Stomach (tissue), 8 donors: ENCODE measurements at regions not wholly inside any gene's neighbourhood (a gene's known extent, or its start where the extent isn't known, plus 50 kb on each side); places are given as distances from the start of the nearest gene placed in this dataset.
"Not testable (repeated sequence)": the region's sequence is repeated elsewhere in the genome, so short reads cannot be mapped to it uniquely, and the experiment has no call there.

Source experiments
- DNase-seq, 2 donors: peaks; one replicate each; pipeline versions ENCODE4 v3.0.0 to v3.0.0-alpha.2; 2013 to 2019
- H3K27ac ChIP-seq, 5 donors: fragments of 200-600 bp in 4 of 5; sonication (generic) in 4 of 5; one replicate each; pipeline ENCODE4 v1.5.1; 2013 to 2019; ENCODE audit warnings: mild to moderate bottlenecking in 1 of 5, moderate library complexity in 1 of 5
- H3K27me3 ChIP-seq, 3 donors: fragments of 200-600 bp; sonication (generic); one replicate each; pipeline ENCODE4 v1.5.1; 2017 to 2019; ENCODE audit warnings: mixed run types in 1 of 3
- H3K36me3 ChIP-seq, 4 donors: fragments of 200-600 bp; sonication (generic); 1 replicate in 3 of 4; 2 replicates in 1 of 4; pipeline ENCODE4 v1.5.1; 2016 to 2019
- H3K4me1 ChIP-seq, 4 donors: fragments of 200-600 bp; sonication (generic); one replicate each; pipeline ENCODE4 v1.5.1; 2016 to 2019
- H3K4me3 ChIP-seq, 4 donors: fragments of 200-600 bp; sonication (generic) in 3 of 4; one replicate each; pipeline ENCODE4 v1.5.1; 2016 to 2019; ENCODE audit warnings: mild to moderate bottlenecking in 1 of 4
- H3K9me3 ChIP-seq, 4 donors: fragments of 200-600 bp; sonication (generic); one replicate each; pipeline ENCODE4 v1.5.1; 2016 to 2019
- CTCF ChIP-seq, 7 experiments: fragments of 450-650 bp in 4 of 7; fragments of 200-600 bp in 3 of 7; sonication (generic) in 3 of 7; IDR thresholded peaks; one replicate each; pipeline ENCODE4 v1.5.1; 2016 to 2019; ENCODE audit warnings: antibody characterized with exemption in 7 of 7, control low read depth in 2 of 7, mild to moderate bottlenecking in 1 of 7
- EP300 ChIP-seq: sonication (generic); formaldehyde crosslinking; IDR thresholded peaks from one replicate; pipeline ENCODE4 v1.6.1; 2017; ENCODE audit warnings: antibody characterized with exemption
- POLR2A ChIP-seq, 4 donors: fragments of 450-650 bp; IDR thresholded peaks; one replicate each; pipeline ENCODE4 v1.6.1; 2016; ENCODE audit warnings: antibody characterized with exemption in 4 of 4, control low read depth in 2 of 4, mild to moderate bottlenecking in 1 of 4, moderate library complexity in 1 of 4
- POLR2AphosphoS5 ChIP-seq, 3 donors: sonication (generic); formaldehyde crosslinking; IDR thresholded peaks; one replicate each; pipeline ENCODE4 v1.6.1; 2016; ENCODE audit warnings: antibody characterized with exemption in 3 of 3
- WGBS, 5 donors: extraction: QIAGEN DNeasy Blood & Tissue Kit in 3 of 5; methylation state at CpG; one replicate each; pipeline versions ENCODE4 v1.1.5 to v1.1.7; 2013 to 2018; 5-methylcytosine and 5-hydroxymethylcytosine counted together
- intact Hi-C: fragments of 100-400 bp; cut with DNase I; formaldehyde crosslinking; loops from one replicate; pipeline ENCODE4 v1.15.1; 2023; ENCODE audit warnings: low total_unique reads
- donor health status: healthy with polysubstance abuse.
- donor health status: Bipolar disorder and iron deficiency.
- donor health status: healthy.

GRCh38 chr21:18840239-18840638, 436.7 kb upstream of the TMPRSS15 start:
- no peak for DNase-seq
- no peaks in the 10 kb centered on the region for H3K36me3 ChIP-seq
- 82 to 93% (median 86%) methylated on average over 1 of the region's 1 CpG for WGBS, 5 donors
- H3K9me3 ChIP-seq: peaks cover 0 to 8% (median 2%) of the 10 kb centered on the region in 4 donors
- no peak overlapping the region for H3K4me3 ChIP-seq
- H3K4me1 ChIP-seq: no peaks in the 10 kb centered on the region
- H3K27ac ChIP-seq: no peak overlapping the region
- TF ChIP-seq POLR2A (IDR thresholded peaks at IDR 0.05) (no peak), POLR2AphosphoS5 (IDR thresholded peaks at IDR 0.05) (no peak), CTCF (IDR thresholded peaks at IDR 0.05) (no peak), EP300 (no peak)
- H3K27me3 ChIP-seq: no peaks in the 10 kb centered on the region
- intact Hi-C loops: no loop called here

DNA sequence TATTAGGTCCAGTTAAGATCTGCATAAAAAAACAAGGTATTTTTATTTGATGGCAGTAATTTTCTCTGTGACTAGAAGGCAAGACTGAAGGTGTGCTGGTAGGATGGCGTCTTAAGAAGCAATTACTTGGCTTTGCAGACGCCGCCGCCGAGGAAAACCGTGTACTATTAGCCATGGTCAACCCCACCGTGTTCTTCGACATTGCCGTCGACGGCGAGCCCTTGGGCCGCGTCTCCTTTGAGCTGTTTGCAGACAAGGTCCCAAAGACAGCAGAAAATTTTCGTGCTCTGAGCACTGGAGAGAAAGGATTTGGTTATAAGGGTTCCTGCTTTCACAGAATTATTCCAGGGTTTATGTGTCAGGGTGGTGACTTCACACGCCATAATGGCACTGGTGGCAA, 454.0 kb upstream of the TMPRSS15 start:
- intact Hi-C loops, H3K27ac ChIP-seq, H3K36me3 ChIP-seq, H3K4me3 ChIP-seq, H3K9me3 ChIP-seq, DNase-seq, H3K4me1 ChIP-seq, H3K27me3 ChIP-seq: not testable (repeated sequence)
- WGBS, 5 donors: 89 to 96% (median 96%) methylated on average over 16 of the region's 16 CpGs

DNA sequence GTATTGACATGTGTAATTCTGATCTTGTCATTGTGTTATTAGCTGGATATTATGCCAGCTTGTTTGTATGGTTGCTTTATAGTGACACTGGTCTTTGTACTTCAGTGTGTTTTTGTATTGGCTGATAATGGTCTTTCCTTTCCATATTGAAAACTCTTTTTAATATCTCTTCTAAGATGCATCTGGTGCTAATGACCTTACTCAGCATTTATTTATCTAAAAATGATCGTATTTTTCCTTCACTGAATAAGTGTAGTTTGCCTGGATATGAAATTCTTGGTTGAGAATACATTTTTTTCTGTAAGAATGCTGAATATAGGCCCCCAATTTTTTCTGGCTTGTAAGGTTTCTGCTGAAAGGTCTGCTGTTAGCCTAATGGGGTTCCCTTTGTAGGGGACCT, 465.5 kb upstream of the TMPRSS15 start:
- no peak overlapping the region for H3K4me3 ChIP-seq
- H3K36me3 ChIP-seq: no peaks in the 10 kb centered on the region
- intact Hi-C loops: no loop called here
- TF ChIP-seq POLR2AphosphoS5 (IDR thresholded peaks at IDR 0.05): no peak
- no peak for TF ChIP-seq EP300
- TF ChIP-seq CTCF (IDR thresholded peaks at IDR 0.05): no peak
- no peak for TF ChIP-seq POLR2A (IDR thresholded peaks at IDR 0.05)
- DNase-seq: no peak
- H3K4me1 ChIP-seq: no peaks in the 10 kb centered on the region
- 0 to 82% (median 56%) methylated on average over 1 of the region's 1 CpG for WGBS, 5 donors
- H3K27me3 ChIP-seq: no peaks in the 10 kb centered on the region
- H3K27ac ChIP-seq: no peak overlapping the region
- no peaks in the 10 kb centered on the region for H3K9me3 ChIP-seq

GRCh38 chr21:18877917-18878316, 474.3 kb upstream of the TMPRSS15 start:
- peak in 1 of 2 donors; percentile 3 for DNase-seq
- Histone ChIP-seq H3K27me3 (no peaks in the 10 kb centered on the region), H3K27ac (no peak overlapping the region), H3K4me1 (no peaks in the 10 kb centered on the region), H3K4me3 (no peak overlapping the region), H3K36me3 (no peaks in the 10 kb centered on the region), H3K9me3 (peaks cover 3 to 13% (median 12%) of the 10 kb centered on the region in 4 donors)
- intact Hi-C loops: no loop called here
- WGBS, 5 donors: 59 to 85% (median 73%) methylated on average over 8 to 9 of the region's 9 CpGs
- TF ChIP-seq POLR2AphosphoS5 (IDR thresholded peaks at IDR 0.05): no peak
- no peak for TF ChIP-seq CTCF (IDR thresholded peaks at IDR 0.05)
- TF ChIP-seq POLR2A (IDR thresholded peaks at IDR 0.05): no peak
- no peak for TF ChIP-seq EP300

DNA sequence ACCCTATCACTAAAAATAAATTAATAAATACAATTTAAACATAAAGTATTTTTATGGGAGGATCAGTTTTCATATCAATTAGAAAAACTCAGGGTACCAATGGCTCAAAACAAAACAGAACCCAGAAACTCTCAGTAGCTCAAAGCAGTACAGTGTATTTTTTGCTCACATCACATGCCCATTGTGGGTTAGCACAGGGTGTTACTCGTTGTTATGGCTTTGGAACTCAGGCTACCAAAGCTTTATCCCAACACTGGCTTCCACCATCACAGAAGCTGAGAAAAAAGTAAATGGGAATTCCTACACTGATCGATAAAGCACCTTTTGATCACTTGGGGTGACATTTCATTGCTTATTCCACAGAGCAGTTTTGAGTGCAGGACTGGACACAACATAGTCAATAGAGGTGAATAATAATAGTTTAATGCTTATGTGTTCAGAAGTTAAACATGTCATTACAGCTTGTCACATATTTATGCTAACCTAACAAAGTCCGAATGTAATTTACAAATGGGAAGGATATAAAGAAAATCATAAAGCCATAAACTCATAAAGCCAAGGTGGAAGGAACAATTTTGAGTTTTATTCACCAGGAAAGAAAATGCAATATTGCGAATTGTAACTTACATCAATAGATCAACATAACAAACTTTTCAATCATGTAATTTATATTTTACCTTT, 484.5 kb upstream of the TMPRSS15 start:
- Histone ChIP-seq H3K9me3 (peaks cover 0 to 8% (median 5%) of the 10 kb centered on the region in 4 donors), H3K27me3 (no peaks in the 10 kb centered on the region), H3K36me3 (no peaks in the 10 kb centered on the region), H3K4me1 (peaks cover 0 to 5% (median 0%) of the 10 kb centered on the region in 4 donors), H3K4me3 (no peak overlapping the region), H3K27ac (no peak overlapping the region)
- intact Hi-C loops: no loop called here
- WGBS, 5 donors: 81 to 93% (median 90%) methylated on average over 4 of the region's 4 CpGs
- DNase-seq: no peak
- TF ChIP-seq EP300 (no peak), POLR2A (IDR thresholded peaks at IDR 0.05) (no peak), CTCF (IDR thresholded peaks at IDR 0.05) (no peak), POLR2AphosphoS5 (IDR thresholded peaks at IDR 0.05) (no peak)
